ENCODE measurements at regions not wholly inside any gene's neighbourhood (a gene's known extent, or its start where the extent isn't known, plus 50 kb on each side); places are given as distances from the start of the nearest gene placed in this dataset.

DNA sequence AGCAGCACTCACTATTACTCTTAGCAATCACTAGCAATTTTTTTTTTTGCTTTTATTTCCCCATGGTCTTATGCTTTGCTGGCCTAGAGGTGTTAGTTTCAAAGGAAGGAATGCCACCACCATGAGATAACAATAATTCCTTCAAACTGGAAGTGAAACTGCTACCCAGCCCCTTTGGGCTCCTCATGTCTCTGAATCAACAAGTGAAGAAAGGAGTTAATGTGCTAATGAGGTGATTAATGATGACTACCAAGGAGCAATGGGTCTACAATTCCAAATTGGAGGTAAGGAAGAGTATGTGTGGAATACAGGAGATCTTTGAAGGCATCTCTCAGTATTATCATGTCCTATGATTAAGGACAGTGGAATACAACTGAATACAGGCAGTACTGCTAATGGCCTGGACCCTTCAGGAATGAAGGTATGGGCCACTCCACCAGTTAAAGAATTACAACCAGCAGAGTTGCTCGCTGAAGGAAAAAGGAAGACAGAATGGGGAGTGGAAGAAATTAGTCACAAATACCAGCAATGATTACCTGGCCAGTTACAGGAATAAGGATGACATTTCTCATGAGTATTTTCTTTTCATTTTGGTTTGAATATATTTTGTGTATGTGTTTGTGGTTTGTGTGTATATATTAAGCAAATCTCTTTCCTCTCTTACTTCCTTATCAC lies 652.9 kb downstream of the ADGRL2 start:
- no peak for DNase-seq

DNA sequence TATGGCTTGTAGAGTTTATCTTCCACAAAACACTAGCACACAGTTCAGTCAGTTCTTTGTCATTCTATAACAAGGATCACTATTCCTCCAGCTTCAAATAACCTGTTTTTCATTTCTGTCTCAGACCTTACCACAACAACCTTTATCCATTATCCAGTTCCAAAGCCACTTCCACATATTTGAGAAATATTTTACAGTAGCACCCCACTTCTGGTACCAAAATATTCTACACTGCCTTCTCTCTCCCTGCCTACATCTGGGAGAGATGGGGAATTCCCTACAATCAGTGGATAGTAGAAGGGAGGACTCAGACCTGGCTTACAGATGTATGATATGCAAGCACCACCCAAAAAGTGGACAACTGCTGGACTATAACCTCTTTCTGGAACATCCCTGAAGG lies 651.4 kb downstream of the ADGRL2 start:
- DNase-seq: no peak

DNA sequence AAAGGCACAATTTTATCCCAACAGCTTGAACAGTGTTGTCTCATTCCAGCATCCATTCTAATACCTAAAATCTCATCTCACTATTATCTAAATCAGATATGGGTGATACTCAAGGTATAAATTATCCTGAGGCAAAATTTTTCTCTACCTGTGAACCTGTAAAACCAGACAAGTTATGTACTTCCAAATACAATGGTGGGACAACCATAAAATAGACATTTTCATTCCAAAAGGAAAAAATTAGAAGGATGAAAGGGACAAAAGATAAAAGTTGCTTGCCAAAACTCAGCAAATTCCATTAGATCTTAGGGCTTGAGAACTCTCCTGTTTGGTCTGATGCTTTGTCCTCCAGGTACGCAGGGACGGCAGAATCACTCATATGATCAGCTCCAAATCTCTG lies 650.5 kb downstream of the ADGRL2 start:
- no peak for DNase-seq

DNA sequence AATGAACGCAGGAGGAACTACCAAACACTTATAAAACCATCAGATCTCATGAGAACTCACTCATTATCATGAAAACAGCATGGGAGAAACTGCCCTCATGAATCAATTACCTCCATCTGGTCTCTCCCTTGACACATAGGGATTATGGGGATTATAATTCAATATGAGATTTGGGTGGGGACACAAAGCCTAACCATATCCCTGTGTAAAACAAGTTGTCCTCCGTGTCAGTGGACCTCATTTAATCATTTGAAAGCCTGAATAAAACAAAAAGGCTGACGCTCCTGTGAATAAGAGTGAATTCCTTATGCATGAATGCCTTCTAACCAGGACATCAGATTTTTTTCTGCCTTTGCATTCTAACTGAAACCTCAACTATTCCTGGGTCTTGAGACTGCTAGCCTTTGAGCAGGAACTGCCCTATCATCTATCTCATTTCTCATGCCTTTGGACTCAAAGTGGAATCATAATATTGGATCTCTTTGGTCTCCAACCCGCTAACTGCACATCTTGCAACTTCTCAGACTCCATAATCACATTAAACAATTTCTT lies 648.8 kb downstream of the ADGRL2 start:
- DNase-seq: no peak

DNA sequence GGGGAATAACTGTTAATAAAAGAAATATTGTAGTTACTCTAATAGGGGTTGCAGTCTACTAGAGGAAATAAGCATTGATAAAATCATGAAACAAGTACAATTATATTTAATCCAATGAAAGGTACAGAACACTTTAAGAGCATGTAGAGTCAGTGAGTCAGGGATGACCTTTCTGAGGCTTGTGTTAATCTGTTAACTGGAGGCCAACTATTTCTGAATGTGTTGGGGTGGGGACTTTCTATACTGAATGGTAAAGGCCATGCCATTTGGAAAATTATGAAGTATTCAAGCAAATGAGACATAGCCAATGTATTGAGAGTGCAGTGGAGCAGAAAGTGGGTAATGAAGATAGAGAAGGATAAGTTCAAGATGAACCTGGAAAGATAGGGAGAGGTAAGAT lies 646.2 kb downstream of the ADGRL2 start:
- DNase-seq: no peak

DNA sequence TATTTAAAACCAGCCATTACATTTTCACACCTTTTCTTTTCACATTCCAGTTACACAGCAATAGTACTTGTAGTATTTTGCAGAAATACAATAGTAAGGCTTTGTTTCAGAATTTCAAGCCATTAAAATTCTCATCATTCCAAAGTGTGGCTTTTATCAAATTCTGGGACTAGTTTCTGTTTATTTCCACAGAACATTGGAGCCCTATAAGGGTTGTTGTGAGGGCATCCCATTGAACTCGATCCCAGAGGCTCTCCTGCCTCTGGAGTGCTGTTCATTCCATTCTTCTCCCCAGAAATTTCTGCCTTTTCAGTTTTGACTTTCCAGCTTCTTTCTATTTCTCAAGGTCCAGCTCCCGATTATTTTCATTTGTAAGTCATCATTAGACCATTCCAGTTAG lies 645.5 kb downstream of the ADGRL2 start:
- no peak for DNase-seq

DNA sequence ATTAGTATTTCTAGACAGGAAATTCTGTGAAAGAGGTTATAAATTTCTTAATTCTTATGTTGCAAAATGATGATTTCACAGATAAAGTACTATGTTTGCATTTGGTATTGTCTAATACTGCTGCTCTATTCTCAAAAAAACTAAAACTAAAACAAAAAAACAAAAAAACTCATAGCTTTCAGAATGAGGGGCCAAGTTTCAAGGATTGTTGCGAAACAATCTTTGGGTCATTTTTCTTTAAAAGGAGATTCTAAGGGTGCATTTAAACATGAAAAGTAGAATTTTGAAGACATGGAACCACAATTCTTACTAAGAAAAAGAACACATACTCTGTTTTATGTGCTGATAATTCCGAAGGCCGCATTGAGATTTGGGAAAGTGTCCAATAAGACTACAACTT lies 645.1 kb downstream of the ADGRL2 start:
- DNase-seq: no peak

DNA sequence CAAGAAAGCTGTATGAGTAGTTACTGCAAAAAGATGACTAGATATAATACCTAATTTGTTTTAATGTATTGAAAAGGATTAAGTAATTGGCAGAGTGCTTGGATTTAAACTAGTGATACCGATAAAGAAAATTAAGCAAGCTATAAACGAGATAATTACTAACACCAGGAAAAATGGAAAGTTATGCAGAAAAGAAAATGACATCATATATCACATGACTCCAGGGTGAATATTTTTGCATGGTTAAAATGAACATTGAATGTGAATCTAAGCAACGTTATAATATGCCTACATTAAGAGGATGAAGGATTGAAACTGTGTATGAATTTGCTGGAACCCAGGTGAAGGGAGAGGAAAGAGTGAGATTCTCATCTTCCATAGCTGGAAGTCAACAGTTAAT lies 644.4 kb downstream of the ADGRL2 start:
- no peak for DNase-seq

DNA sequence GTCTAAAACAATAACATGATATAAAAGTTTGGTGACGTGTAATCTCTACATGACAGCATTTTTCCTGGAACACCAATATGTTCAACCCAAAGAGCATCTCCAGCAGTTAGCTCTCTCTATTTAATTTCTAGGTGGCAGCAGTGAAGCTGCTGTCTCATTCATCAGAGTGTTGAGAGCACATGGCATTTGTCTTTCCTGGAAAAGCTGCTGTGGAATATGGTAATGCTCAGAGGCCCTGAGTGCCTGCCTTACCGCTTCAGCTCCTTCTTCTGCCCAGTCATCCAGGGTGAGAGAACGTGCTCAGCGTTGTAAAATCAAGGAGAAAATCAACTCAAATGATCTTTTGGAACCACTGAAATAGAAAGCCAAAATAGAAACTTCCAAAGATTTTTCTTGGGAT lies 640.7 kb downstream of the ADGRL2 start:
- no peak for DNase-seq

DNA sequence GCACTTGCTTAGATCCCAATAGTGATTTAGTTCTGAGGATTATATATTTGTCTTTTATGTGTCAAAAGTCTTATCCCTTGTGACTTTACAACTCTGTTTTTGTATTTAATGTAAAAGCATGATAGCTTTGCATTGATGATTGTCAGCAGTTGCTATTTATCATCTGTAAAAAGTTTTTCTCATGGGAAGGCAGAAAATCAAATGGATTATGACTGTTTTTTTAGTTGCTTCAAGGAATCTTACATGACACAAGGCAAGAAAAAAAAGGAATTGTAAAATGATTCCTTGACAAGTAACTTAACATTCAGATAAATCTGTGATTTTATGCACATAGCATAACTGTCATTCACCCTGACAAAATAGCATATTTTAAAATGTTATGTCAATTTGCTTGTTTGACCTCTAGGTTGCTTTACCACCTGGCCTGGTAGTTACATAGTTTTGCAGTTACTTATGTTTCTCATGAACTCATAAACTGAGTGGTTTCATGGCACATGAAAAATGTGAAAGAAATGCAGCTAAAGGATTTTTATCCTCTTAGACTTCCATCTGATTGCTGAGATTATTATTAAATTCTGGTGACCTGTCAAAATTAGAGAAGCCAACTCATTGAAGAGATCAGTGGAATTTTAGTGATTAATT lies 622.6 kb downstream of the ADGRL2 start:
- no peak for DNase-seq

DNA sequence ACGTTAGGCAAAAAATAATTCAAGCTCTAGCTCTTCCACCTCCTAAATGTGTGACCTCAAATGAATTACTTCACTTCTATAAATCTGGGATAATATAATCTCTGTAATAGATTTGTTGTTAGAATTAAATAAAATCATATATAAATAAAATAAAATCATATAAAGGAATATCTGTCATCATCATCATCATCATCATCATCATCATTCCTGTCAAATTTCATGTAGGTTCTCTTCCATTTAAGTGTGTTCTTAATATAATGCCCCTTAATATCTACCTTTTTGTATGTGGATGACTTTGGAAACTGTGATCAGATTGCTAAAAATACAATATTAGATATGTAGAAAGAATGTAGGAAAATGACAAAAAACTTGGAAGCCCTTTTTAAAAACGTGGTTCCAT lies 621.0 kb downstream of the ADGRL2 start:
- DNase-seq: no peak

DNA sequence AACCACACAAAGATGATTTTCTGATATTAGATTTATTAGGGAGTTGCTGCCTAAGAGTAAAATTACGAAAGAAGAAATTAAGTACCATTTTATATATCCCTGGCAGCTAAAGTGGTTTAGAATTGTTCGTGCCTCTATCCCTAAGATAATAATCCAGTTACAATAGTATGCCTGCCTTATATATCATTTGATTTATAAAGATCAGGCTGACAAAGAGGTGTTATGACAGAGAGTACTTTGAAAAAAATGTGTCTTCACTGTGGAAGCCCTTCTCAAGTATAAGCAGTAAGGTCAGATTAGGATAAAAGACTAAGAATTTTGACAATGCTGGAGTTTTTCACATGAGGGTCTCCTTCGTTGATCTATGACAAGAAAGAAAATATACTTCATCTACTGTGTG lies 619.9 kb downstream of the ADGRL2 start:
- no peak for DNase-seq

DNA sequence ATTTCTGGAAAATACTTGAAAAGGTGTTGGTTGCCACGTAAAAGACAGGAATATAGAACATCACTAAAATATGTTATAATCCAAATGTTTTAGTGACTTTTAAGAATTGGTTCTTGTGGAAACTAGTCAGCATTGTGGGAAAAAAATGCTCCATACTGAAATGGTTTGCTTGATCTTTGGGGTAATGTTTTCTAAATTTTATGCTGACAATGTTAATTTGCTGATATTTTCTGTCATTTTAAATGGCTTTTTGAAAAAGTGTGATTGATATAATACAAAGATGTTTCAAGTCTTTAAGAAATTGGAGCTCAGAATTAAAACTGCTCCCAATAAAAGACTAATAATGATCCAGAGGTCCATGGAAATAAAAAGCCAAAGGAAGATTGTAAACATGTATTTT lies 610.9 kb downstream of the ADGRL2 start:
- DNase-seq: no peak

DNA sequence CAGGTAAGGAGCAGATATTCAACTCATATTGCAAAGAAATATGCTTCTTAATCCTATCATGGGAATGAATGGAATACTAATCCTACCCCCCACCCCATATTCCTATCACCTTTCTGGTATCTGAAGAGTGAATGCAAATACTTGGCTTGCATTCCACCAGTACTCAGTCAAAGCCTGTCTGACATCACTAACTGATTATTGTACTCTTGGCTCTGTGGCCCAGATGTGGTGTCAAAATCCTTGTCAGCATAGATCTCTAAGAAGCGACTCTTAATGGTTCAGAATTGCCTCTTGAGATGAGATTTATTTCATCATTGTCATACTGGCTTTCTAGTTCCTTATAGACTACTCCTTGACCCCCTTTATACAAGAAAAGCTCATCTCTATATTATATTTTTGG lies 604.6 kb downstream of the ADGRL2 start:
- no peak for DNase-seq

DNA sequence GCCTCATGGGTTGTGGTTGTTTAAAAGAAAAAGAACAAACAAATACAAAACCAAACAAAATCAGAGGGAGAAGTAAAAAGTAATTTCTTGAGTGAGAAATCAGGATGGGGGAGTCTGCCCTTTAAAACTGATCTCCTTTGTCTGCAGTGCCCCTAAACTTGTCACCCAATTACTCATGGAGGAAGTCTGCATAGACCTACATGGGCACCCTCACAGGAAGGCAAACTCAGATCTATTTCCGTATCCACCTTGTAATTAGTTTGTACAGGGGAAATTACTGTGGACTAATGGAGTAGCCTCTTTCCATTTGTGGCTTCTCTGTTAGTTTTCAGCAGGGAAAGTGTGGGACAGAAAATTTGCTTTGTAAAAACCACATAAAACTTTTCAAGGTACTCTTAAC lies 600.4 kb downstream of the ADGRL2 start:
- no peak for DNase-seq

DNA sequence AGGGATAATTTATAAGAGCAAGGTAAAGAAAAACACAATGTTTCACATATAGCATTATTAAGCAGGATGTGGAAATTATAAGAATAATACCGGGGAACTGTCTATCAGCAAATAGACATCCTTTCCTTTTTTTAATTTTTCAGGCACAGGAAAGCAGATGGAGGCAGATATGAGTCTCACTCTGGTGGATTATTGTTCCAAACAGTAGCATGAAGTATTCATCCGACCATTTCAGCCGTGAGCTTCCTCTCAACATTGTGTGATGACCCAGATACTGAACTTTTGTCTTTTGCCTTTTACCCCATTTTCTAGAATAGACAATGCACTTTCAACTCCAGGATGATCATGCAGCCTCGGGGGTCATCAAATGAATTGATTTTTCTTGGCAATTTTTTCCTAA lies 599.8 kb downstream of the ADGRL2 start:
- DNase-seq: no peak

DNA sequence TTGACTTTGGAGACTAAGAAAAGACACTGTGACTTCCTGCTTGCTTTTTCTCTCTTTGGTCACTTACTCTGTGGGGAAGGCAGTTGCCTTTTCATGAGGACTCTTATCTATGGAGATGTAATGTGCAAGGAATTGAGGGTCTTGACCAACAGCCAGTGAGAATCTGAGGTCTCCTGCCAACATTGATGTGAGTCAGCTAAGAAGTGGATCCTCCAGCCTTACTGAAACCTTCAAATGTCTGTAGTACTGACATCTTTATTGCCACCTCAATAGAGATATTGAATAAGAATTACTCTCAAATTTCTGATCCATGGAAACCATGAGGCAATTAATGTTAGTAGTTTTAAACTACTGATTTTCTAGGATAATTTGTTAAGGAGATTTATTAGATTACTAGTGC lies 598.4 kb downstream of the ADGRL2 start:
- DNase-seq: no peak

DNA sequence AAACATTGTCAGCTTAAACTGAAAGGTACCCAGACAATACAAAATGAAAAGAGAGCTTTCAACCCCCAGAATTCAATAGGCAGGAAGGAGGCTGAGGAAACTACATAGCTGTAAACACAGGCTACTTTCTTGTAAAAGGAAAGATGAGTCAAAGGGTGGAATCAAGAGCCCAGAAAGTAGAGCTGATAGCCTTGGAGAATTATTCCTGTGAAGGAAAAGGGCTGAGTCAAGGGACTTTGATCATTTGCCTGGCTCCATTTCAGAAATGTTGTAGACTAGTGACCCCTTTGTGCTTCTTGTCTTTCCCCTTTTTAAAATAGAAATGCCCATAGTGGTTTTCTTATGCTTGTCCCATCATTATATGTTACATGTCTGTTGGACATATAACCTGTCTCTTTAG lies 597.6 kb downstream of the ADGRL2 start:
- no peak for DNase-seq

DNA sequence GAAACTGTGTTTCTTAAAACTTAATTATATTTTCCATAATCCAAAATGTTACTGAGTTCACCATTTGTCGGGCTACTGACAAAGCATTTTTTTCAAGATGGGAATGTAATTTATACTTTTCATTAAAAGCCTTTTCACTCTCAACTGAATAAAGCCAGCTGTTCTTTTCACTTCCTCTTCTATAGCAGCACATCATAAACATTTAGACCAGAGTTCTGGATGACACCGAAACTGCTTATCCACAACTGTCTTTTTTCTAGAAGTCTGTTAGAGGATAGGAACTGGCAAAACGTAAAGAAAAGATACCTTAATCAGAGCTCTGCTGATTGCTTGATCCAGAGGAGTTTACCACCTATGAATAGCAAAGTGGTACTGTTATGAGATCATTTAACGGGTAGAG lies 594.7 kb downstream of the ADGRL2 start:
- no peak for DNase-seq

DNA sequence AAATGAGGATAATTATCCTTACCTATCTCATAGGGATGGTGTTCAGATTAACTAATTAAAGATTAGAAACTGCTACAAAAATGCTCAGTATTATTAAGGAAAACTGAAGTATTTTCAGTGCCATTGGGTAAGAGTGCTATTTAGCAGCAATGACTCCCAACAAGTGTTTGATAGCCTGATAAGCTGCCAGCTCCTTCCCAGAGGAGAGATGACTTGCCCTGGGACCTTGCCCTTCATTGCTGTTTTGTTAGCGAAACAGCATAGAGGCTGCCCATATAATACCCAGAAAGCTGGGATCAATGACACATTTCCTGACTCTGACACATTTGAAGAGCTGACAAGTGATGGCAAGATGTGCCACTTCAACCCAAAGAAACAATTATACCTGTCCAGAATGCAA lies 592.2 kb downstream of the ADGRL2 start:
- no peak for DNase-seq

DNA sequence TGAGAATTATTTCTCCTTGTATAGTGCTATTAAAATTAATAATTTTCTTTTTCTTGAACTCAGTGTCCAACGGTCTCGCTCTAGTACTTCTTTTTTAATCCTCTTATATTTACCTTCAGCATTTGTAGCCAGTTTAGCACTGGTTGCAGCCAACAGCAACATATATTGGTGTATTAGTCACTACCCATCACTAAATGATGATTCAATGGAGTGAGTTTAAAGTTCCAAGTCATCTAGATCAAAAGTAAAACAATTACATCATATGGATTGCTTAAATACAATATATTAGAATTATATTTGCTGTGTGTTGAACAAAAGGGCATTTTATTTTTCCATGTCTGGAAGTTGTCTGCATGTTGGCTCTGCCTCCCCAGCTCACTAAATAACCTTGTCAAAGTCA lies 591.8 kb downstream of the ADGRL2 start:
- no peak for DNase-seq

DNA sequence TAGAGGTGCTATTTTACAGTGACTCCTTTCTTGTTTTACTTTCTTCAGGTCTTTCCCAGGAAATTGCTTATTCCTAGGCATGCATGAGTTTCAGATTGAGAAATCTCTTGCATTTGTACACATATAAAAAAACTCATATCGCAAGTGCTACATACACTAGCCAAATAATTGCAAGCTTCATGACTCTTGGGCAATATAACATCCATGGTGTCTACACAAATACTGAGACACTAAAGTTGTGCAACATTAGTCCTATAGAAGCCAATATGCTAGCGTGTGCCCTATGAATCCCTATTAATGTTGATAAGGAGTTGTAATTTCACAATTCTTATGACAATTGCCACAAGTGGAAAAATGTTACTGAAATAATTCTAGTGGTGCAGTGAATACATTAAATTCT lies 591.0 kb downstream of the ADGRL2 start:
- no peak for DNase-seq

DNA sequence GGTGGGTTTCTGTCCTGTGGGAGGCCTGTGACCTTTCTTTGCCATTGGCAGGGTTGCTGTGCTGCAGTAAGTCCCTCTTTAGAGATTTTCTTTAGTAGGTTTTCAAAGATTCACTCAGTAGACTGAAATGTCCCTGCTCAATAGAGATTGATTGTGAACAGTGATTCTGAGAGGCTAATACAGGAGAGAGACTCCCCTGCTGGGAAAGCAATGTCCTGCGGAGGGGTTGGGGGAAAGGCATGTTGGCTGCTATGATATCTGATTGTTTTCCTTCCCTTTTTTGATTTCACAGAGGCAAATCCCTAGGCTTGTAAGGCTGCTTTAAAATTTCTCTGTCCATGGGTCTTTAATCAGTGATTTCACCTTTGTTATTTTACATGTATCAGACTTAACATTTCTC lies 589.9 kb downstream of the ADGRL2 start:
- no peak for DNase-seq

DNA sequence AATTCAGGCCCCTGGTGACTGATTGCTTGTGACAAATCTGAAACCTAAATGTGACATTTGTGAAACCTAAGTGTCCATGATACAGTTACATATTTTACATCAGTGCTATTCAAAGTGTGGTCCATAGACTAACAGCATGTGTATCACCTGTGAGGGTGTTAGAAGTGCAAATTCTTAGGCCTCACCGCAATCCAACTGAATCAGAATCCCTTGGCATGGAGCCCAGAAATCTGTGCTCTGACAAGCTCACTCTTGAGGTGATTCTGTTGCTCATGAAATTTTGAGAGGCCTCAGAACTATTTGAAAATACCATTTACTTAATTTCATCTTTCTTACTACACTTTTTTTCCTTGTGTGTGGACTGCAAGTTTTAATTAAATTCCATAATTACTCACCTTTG lies 587.9 kb downstream of the ADGRL2 start:
- DNase-seq: no peak

DNA sequence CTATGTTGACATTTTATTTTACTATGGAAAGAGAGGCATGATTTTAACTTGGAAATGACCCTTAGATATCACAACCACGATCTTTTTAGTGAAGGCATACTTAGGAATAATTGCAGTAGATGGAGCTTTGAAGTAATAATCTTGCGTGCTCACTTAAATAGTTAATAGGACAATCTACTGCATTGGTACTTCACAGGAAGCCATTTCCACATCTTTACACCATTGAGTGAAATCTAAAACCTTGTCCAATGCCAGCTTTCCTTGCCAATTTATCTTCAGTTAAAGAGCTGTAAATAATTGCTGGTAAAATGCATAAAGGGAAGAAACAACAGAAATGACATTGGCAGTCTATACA lies 586.3 kb downstream of the ADGRL2 start:
- DNase-seq: no peak
